Heart left ventricle (tissue), 16 donors: ENCODE measurements at regions not wholly inside any gene's neighbourhood (a gene's known extent, or its start where the extent isn't known, plus 50 kb on each side); places are given as distances from the start of the nearest gene placed in this dataset.
"Not testable (repeated sequence)": the region's sequence is repeated elsewhere in the genome, so short reads cannot be mapped to it uniquely, and the experiment has no call there.

Experiments
- ATAC-seq, 4 donors: fragments of 200-7000 bp; cut with Tn5 transposase; one replicate each; pipeline ENCODE4 v1.9.1; 2020 to 2022; ENCODE audit warnings: moderate library complexity in 4 of 4, mild to moderate bottlenecking in 3 of 4, moderate number of reproducible peaks in 1 of 4
- DNase-seq, 5 donors: peaks; one replicate each; pipeline ENCODE4 v3.0.0-alpha.2; 2020
- H3K27ac ChIP-seq, 12 donors: fragments of 200-600 bp; sonication (generic) in 4 of 12; one replicate each; pipeline versions ENCODE4 v1.5.0 to v1.8.0; 2016 to 2022; ENCODE audit warnings: mild to moderate bottlenecking in 2 of 12
- H3K27me3 ChIP-seq, 9 donors: fragments of 200-600 bp; sonication (generic) in 2 of 9; one replicate each; pipeline versions ENCODE4 v1.5.1 to v1.8.0; 2016 to 2022; ENCODE audit warnings: mild to moderate bottlenecking in 3 of 9
- H3K36me3 ChIP-seq, 9 donors: fragments of 200-600 bp; sonication (generic) in 2 of 9; one replicate each; pipeline versions ENCODE4 v1.5.0 to v1.8.0; 2018 to 2022; ENCODE audit warnings: mild to moderate bottlenecking in 2 of 9
- H3K4me1 ChIP-seq, 12 donors: fragments of 200-600 bp; sonication (generic) in 4 of 12; one replicate each; pipeline versions ENCODE4 v1.5.0 to v1.8.0; 2016 to 2022; ENCODE audit warnings: mild to moderate bottlenecking in 3 of 12
- H3K4me3 ChIP-seq, 12 donors: fragments of 200-600 bp; sonication (generic) in 4 of 12; one replicate each; pipeline versions ENCODE4 v1.5.0 to v1.8.0; 2017 to 2022; ENCODE audit warnings: mild to moderate bottlenecking in 9 of 12, moderate library complexity in 4 of 12
- H3K9me3 ChIP-seq, 12 donors: fragments of 200-600 bp; sonication (generic) in 4 of 12; one replicate each; pipeline versions ENCODE4 v1.5.0 to v1.8.0; 2016 to 2022; ENCODE audit warnings: mild to moderate bottlenecking in 1 of 12
- POLR2A ChIP-seq, 2 donors: fragments of 450-650 bp; IDR thresholded peaks; one replicate each; pipeline ENCODE4 v1.6.1; 2017; ENCODE audit warnings: antibody characterized with exemption in 2 of 2, mild to moderate bottlenecking in 2 of 2, moderate library complexity in 2 of 2
- WGBS, 4 donors: extraction: QIAGEN DNeasy Blood & Tissue Kit in 2 of 4; methylation state at CpG; one replicate each; pipeline versions ENCODE4 v1.1.5 to v1.1.7; 2013 to 2018; 5-methylcytosine and 5-hydroxymethylcytosine counted together
- intact Hi-C, 10 donors: fragments of 100-400 bp; cut with DNase I; formaldehyde crosslinking; loops; one replicate each; pipeline versions ENCODE4 v1.11.1 to v1.14.2; 2022
- TF ChIP-seq, protein P1 (sequence below), 12 donors: fragments of 200-600 bp; sonication (generic) in 4 of 12; IDR thresholded peaks; one replicate each; pipeline versions ENCODE4 v1.5.0 to v1.8.0; 2018 to 2022; ENCODE audit warnings: antibody characterized with exemption in 12 of 12, mild to moderate bottlenecking in 5 of 12
- donor health status: ischemic (EF 13 %, LVEDD 7.1; RV severe dilation, severe dysfunction).
- donor health status: healthy with polysubstance abuse.
- donor health status: DM: no; HTN: yes; CAD: no.
- donor health status: DM: no; HTN: no; CAD: no.
- donor health status: ischemic (EF 25% LVEDD 6.9; RV normal size, moderate dysfunction).
- donor health status: ischemic (EF 25% LVEDD 5.7; RV mildly dilated, moderate dysfunction).
- donor health status: healthy.
- donor health status: DM: yes; HTN: yes; CAD: no.
- donor health status: ischemic (EF 35%, LVEDD 5.7; RV mildly dilated, moderate dysfunction).
- donor health status: nonischemic (EF 11% LVEDD 7.7; RV severe dilation, severe dysfunction).
- donor health status: DM: yes; HTN: yes; CAD: no.
- donor health status: PGD.
- donor health status: ischemic (EF 29% LVEDD 5.4; RV normal size, mild dysfunction).
- donor health status: nonischemic (EF 23%, LVEDD 6.1; RV moderate dilation, normal function).

DNA sequence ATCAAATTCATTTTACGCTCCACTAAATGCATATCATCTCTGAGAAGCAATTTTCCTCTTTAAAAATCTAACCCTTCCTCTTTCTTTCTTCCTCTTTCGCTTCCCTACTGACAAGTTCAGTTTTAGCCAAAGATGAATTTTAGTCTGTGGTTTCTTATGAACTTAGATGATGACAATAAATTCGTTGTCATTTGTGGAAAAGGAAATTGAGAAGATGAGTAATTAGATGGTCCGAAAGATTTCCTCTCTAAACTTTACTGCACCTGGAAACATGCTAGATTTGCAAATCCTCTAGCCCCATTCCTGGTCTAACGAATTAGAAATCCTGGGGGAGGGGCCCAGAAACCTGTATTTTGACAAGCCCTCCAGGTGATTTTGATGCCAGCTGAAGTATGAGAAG lies 855.4 kb upstream of the CHORDC1 start:
- no peak overlapping the region for H3K4me3 ChIP-seq
- 76 to 85% (median 80%) methylated on average over 5 of the region's 5 CpGs for WGBS, 4 donors
- H3K36me3 ChIP-seq, result no peaks in the 10 kb centered on the region
- H3K27ac ChIP-seq, result no peak overlapping the region
- ATAC-seq, result no peak
- no peak for TF ChIP-seq POLR2A (IDR thresholded peaks at IDR 0.05)
- TF ChIP-seq, protein P1, sequence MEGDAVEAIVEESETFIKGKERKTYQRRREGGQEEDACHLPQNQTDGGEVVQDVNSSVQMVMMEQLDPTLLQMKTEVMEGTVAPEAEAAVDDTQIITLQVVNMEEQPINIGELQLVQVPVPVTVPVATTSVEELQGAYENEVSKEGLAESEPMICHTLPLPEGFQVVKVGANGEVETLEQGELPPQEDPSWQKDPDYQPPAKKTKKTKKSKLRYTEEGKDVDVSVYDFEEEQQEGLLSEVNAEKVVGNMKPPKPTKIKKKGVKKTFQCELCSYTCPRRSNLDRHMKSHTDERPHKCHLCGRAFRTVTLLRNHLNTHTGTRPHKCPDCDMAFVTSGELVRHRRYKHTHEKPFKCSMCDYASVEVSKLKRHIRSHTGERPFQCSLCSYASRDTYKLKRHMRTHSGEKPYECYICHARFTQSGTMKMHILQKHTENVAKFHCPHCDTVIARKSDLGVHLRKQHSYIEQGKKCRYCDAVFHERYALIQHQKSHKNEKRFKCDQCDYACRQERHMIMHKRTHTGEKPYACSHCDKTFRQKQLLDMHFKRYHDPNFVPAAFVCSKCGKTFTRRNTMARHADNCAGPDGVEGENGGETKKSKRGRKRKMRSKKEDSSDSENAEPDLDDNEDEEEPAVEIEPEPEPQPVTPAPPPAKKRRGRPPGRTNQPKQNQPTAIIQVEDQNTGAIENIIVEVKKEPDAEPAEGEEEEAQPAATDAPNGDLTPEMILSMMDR (IDR thresholded peaks at IDR 0.05), result no peak
- no peak for DNase-seq
- intact Hi-C loops, result no loop called here
- H3K9me3 ChIP-seq, result peaks cover 0 to 7% (median 0%) of the 10 kb centered on the region in 12 donors
- H3K4me1 ChIP-seq, result peaks cover 0 to 7% (median 0%) of the 10 kb centered on the region in 12 donors
- H3K27me3 ChIP-seq, result no peaks in the 10 kb centered on the region

DNA sequence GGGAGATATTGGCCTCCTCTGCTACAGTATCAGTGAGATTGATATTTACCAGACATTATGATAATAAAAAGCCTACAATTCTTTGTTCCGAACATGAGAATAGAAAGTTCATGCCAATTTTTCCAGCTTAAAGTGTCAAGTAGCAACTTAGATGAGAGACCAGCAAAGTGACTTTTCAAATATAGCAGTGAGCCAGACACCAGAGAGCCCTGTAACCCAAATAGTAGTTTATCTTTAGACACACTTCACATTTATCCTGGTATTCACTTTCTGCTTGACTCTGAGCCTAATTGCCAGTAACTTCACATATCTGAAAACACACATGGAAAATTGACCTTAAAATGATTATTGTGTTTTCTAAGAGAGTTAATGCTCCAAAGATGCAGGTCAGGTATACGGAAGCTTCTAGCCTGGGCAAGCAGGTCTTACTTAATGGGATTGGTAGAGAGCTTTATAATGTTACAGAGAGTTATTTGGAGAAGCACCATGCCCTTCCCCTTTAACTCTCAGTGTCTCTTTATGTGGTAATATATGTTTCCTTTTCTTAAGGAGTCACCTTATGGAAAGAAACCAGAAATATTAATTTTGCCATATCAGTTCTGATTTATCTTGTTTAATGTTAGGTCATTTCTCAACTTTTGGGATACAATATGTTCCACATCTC lies 852.3 kb upstream of the CHORDC1 start:
- Histone ChIP-seq H3K4me3 (no peak overlapping the region), H3K4me1 (peaks cover 0 to 7% (median 0%) of the 10 kb centered on the region in 12 donors), H3K27me3 (no peaks in the 10 kb centered on the region), H3K9me3 (peaks cover 0 to 12% (median 0%) of the 10 kb centered on the region in 12 donors), H3K27ac (peak overlapping the region in 2 of 12 donors; percentile 23 to 42), H3K36me3 (no peaks in the 10 kb centered on the region)
- TF ChIP-seq POLR2A (IDR thresholded peaks at IDR 0.05), result no peak
- TF ChIP-seq, protein P1 (IDR thresholded peaks at IDR 0.05), result no peak
- ATAC-seq, result peak in 3 of 4 donors; percentile 52 to 63 (median 55)
- DNase-seq, result no peak
- 19 to 28% (median 25%) methylated on average over 2 of the region's 2 CpGs for WGBS, 4 donors
- intact Hi-C loops, result no loop called here

DNA sequence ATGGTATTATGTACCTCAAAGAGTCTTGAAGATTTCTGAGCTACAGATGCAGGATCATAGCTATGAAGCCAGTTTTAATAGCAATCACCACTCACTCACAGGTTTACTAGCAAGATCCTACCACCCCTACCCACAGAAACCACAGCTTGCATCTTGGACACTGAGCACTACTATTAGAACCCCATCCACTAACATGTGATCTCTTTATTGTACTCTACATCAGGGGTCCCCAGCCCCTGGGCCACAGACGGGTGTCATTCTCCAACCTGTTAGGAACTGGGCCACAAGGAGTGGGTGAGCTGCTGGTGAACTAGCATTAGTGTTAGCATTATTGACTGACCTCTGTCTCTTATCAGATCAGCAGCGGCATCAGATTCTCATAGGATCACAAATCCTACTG lies 844.8 kb upstream of the CHORDC1 start:
- no peaks in the 10 kb centered on the region for H3K4me1 ChIP-seq
- no peak overlapping the region for H3K4me3 ChIP-seq
- no peaks in the 10 kb centered on the region for H3K27me3 ChIP-seq
- H3K27ac ChIP-seq, result no peak overlapping the region
- no peaks in the 10 kb centered on the region for H3K36me3 ChIP-seq
- H3K9me3 ChIP-seq, result peaks cover 0 to 7% (median 0%) of the 10 kb centered on the region in 12 donors
- no peak for ATAC-seq
- whole genome bisulfite sequencing, 4 donors, result 87 to 96% (median 90%) methylated on average over 2 of the region's 2 CpGs
- no peak for TF ChIP-seq POLR2A (IDR thresholded peaks at IDR 0.05)
- TF ChIP-seq, protein P1 (IDR thresholded peaks at IDR 0.05), result no peak
- DNase-seq, result no peak
- intact Hi-C loops, result no loop called here

DNA sequence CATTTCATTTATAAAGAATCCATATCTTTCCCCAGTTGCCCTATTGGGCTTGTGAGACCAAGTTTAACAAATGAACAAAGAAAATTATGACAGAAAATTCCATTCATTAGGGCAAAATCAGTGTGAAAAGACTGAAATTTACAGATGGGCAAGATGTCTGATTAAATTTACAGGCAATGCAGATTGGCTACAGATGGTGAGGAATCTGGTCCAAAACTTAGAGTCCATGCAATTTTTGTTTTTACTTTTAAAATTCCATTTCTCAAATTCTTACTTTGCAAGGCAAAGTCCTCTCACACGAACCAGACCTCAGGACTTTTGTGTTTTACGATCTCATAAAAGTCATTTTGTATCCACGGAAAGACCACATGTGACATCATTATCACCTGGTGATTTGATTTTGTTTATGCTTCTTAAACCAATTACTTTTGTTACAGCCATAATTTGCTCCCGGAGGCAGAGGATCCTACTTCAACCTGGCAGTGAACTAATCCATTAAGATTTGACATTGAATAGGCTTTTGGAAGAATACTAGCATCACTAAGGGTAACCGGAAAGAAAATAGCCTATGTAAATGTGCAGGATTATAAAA lies 843.7 kb upstream of the CHORDC1 start:
- H3K9me3 ChIP-seq, result no peaks in the 10 kb centered on the region
- 77 to 86% (median 80%) methylated on average over 5 of the region's 5 CpGs for WGBS, 4 donors
- no peak overlapping the region for H3K27ac ChIP-seq
- H3K27me3 ChIP-seq, result no peaks in the 10 kb centered on the region
- H3K4me1 ChIP-seq, result no peaks in the 10 kb centered on the region
- ATAC-seq (no peak), DNase-seq (no peak)
- TF ChIP-seq POLR2A (IDR thresholded peaks at IDR 0.05), result no peak
- TF ChIP-seq, protein P1 (IDR thresholded peaks at IDR 0.05), result no peak
- no peak overlapping the region for H3K4me3 ChIP-seq
- intact Hi-C loops, result no loop called here
- H3K36me3 ChIP-seq, result no peaks in the 10 kb centered on the region

DNA sequence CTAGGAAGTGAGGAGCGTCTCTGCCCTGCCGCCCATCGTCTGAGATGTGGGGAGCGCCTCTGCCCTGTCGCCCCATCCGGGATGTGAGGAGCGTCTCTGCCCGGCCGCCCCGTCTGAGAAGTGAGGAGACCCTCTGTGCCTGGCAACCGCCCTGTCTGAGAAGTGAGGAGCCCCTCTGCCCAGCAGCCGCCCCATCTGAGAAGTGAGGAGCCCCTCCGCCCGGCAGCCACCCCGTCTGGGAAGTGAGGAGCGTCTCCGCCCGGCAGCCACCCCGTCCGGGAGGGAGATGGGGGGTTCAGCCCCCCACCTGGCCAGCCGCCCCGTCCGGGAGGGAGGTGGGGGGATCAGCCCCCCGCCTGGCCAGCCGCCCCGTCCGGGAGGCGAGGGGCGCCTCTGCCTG lies 840.5 kb upstream of the CHORDC1 start:
- H3K27me3 ChIP-seq, H3K4me3 ChIP-seq, H3K9me3 ChIP-seq, H3K4me1 ChIP-seq, intact Hi-C loops, ATAC-seq, H3K27ac ChIP-seq, H3K36me3 ChIP-seq: not testable (repeated sequence)
- 60 to 96% (median 95%) methylated on average over 1 to 29 of the region's 29 CpGs for WGBS, 4 donors
- DNase-seq, result peak in 1 of 5 donors; percentile 38
